ENCODE measurements at regions not wholly inside any gene's neighbourhood (a gene's known extent, or its start where the extent isn't known, plus 50 kb on each side); places are given as distances from the start of the nearest gene placed in this dataset.
A peak's percentile ranks its signal among the peaks of the same experiment; 100 is the strongest.

DNA sequence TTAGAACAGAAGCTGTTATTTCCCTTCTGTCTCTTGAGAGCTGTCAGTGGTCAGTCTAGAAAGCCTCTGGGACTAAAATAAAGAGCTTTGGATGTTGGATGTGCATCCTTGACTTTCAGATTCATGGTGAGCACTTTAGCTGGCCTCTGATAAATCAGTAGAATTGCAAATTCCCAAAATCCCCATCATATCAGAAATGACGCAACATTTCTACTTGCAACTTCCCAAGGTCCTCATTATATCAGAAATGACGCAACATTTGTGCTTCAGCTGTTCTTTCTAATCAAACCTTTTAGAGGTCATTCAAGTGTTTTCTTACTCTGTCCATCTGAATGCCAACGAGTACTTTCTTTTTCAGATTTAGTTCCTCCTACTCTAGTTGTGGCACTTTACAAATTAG lies 167.3 kb upstream of the MOCS2 start:
- Histone ChIP-seq H3K27me3 (no peaks in the 10 kb centered on the region), H3K4me1 (peaks cover 0 to 4% (median 0%) of the 10 kb centered on the region in 4 donors), H3K9me3 (no peaks in the 10 kb centered on the region), H3K4me3 (no peak overlapping the region), H3K36me3 (no peaks in the 10 kb centered on the region), H3K27ac (peak overlapping the region in 1 of 4 donors; percentile 45)
- 44 to 61% methylated on average over 3 of the region's 3 CpGs for WGBS, 2 donors
- TF ChIP-seq, protein P1, sequence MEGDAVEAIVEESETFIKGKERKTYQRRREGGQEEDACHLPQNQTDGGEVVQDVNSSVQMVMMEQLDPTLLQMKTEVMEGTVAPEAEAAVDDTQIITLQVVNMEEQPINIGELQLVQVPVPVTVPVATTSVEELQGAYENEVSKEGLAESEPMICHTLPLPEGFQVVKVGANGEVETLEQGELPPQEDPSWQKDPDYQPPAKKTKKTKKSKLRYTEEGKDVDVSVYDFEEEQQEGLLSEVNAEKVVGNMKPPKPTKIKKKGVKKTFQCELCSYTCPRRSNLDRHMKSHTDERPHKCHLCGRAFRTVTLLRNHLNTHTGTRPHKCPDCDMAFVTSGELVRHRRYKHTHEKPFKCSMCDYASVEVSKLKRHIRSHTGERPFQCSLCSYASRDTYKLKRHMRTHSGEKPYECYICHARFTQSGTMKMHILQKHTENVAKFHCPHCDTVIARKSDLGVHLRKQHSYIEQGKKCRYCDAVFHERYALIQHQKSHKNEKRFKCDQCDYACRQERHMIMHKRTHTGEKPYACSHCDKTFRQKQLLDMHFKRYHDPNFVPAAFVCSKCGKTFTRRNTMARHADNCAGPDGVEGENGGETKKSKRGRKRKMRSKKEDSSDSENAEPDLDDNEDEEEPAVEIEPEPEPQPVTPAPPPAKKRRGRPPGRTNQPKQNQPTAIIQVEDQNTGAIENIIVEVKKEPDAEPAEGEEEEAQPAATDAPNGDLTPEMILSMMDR (IDR thresholded peaks at IDR 0.05), result no peak
- TF ChIP-seq EP300 (IDR thresholded peaks at IDR 0.05), result peak in 2 of 4 donors; percentile 27 to 94
- TF ChIP-seq POLR2A (IDR thresholded peaks at IDR 0.05), result no peak
- peak in 1 of 2 donors; percentile 43 for TF ChIP-seq POLR2AphosphoS5 (IDR thresholded peaks at IDR 0.05)
- DNase-seq, result no peak
- peak in 1 of 2 donors; percentile 83 for ATAC-seq (ENCODE audit: low FRiP score in 2 of 2)

DNA sequence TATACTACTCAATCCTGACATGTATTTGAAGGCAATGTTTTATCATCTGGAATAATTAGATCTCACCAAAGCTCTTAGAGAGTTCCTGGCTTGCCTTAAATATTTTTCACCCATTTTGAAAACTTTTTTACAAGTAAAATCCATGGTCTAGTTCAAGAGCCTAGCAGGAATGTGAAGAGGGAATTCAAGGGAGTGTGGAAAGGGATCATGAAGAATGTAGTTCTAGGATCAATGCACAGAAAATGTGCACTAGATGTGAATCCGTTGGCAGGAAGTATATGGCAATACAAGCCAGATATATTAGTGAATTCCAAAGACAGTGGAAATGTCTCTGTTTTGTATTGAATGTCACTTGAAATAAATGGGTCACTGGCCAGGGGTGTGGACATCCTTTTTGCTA lies 167.9 kb upstream of the MOCS2 start:
- 51 to 64% methylated on average over 1 of the region's 1 CpG for WGBS, 2 donors
- H3K9me3 ChIP-seq, result no peaks in the 10 kb centered on the region
- peak overlapping the region in 2 of 4 donors; percentile 45 to 53 for H3K27ac ChIP-seq
- no peaks in the 10 kb centered on the region for H3K36me3 ChIP-seq
- ATAC-seq (ENCODE audit: low FRiP score in 2 of 2) (no peak), DNase-seq (no peak)
- H3K27me3 ChIP-seq, result no peaks in the 10 kb centered on the region
- no peak for TF ChIP-seq POLR2A (IDR thresholded peaks at IDR 0.05)
- TF ChIP-seq EP300 (IDR thresholded peaks at IDR 0.05), result no peak
- TF ChIP-seq, protein P1 (IDR thresholded peaks at IDR 0.05), result no peak
- no peak for TF ChIP-seq POLR2AphosphoS5 (IDR thresholded peaks at IDR 0.05)
- no peak overlapping the region for H3K4me3 ChIP-seq
- H3K4me1 ChIP-seq, result peaks cover 0 to 4% (median 0%) of the 10 kb centered on the region in 4 donors

DNA sequence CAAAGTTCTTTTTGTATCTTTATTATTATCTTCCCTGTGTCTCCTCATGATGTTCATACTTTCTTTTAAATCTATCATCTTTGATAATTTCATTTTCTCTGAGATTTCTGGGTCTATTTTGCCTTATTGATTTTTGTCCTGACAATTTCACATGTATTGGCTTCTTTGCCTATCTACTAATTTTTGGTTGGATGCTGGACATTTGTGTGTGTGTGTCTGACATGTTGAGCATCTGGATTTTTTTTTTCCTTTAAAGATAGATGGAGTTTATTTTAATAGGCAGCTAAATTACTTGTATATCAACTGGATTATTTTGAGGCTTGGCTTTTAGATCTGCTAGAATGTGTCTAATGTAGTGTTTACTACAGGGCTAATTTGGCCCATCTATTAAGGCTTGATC lies 178.0 kb upstream of the MOCS2 start:
- Histone ChIP-seq H3K4me1 (peaks cover 3 to 11% (median 4%) of the 10 kb centered on the region in 4 donors), H3K27me3 (no peaks in the 10 kb centered on the region), H3K9me3 (no peaks in the 10 kb centered on the region), H3K36me3 (no peaks in the 10 kb centered on the region), H3K4me3 (no peak overlapping the region), H3K27ac (no peak overlapping the region)
- ATAC-seq (ENCODE audit: low FRiP score in 2 of 2), result no peak
- no peak for DNase-seq
- no peak for TF ChIP-seq POLR2A (IDR thresholded peaks at IDR 0.05)
- no peak for TF ChIP-seq POLR2AphosphoS5 (IDR thresholded peaks at IDR 0.05)
- TF ChIP-seq, protein P1 (IDR thresholded peaks at IDR 0.05), result no peak
- no peak for TF ChIP-seq EP300 (IDR thresholded peaks at IDR 0.05)

DNA sequence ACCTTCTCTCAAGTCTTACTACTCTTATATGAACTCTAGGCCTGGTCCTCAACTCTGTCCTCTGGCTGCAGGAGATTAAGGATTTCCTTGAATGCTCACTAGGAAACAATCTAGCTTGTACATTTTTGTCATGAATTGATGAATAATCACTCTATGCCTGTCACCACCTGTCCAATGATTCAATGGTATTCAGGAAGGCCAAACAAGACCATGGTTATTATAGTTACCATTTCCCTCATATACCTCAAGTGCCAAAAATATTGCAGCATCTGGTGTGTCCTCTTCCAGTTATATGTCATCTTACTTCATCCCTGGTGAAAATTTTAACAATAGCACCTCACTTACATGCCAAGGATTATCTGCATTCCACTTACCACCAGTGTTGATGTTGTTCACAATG lies 179.0 kb upstream of the MOCS2 start:
- ATAC-seq (ENCODE audit: low FRiP score in 2 of 2) (no peak), DNase-seq (no peak)
- H3K4me1 ChIP-seq, result peaks cover 3 to 11% (median 4%) of the 10 kb centered on the region in 4 donors
- H3K4me3 ChIP-seq, result no peak overlapping the region
- H3K36me3 ChIP-seq, result no peaks in the 10 kb centered on the region
- no peak overlapping the region for H3K27ac ChIP-seq
- H3K27me3 ChIP-seq, result no peaks in the 10 kb centered on the region
- TF ChIP-seq POLR2A (IDR thresholded peaks at IDR 0.05), result no peak
- TF ChIP-seq EP300 (IDR thresholded peaks at IDR 0.05), result no peak
- no peak for TF ChIP-seq POLR2AphosphoS5 (IDR thresholded peaks at IDR 0.05)
- H3K9me3 ChIP-seq, result no peaks in the 10 kb centered on the region

DNA sequence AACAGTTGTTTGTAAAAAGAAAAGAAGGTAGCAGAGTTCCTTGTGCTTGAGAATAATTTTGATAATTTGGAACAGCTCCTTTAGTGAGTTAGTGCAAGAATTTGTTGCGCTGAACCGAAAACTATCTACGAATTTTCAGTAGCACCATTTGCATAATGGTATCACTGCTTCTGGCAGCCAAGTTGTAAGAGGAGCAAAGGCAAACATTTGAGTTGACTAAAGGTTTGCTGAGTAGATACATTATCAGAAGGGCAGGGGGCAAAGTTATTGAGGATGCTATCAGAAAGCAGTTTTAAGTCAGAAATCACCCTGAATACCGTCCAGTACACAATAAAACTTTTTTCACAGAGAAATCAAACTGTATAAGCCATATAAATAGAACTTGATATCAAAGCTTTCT lies 181.5 kb upstream of the MOCS2 start:
- ATAC-seq (ENCODE audit: low FRiP score in 2 of 2) (peak in 1 of 2 donors; percentile 37), DNase-seq (no peak)
- TF ChIP-seq POLR2A (IDR thresholded peaks at IDR 0.05) (no peak), EP300 (IDR thresholded peaks at IDR 0.05) (no peak)
- TF ChIP-seq, protein P1 (IDR thresholded peaks at IDR 0.05), result no peak
- Histone ChIP-seq H3K36me3 (no peaks in the 10 kb centered on the region), H3K4me3 (no peak overlapping the region), H3K27me3 (no peaks in the 10 kb centered on the region), H3K27ac (no peak overlapping the region), H3K9me3 (no peaks in the 10 kb centered on the region), H3K4me1 (peaks cover 3 to 11% (median 4%) of the 10 kb centered on the region in 4 donors)
- WGBS, 2 donors, result 45 to 71% methylated on average over 4 of the region's 4 CpGs
